ENCODE measurements at regions not wholly inside any gene's neighbourhood (a gene's known extent, or its start where the extent isn't known, plus 50 kb on each side); places are given as distances from the start of the nearest gene placed in this dataset.
"Not testable (repeated sequence)": the region's sequence is repeated elsewhere in the genome, so short reads cannot be mapped to it uniquely, and the experiment has no call there.

- no peak for DNase-seq
These were observed 142.4 kb downstream of the ZFP64 start for GRCh38 chr20:52049001-52049731.

- no peak for DNase-seq
These were observed 143.5 kb downstream of the ZFP64 start for GRCh38 chr20:52047811-52048764.

- DNase-seq, result no peak
These were observed 149.6 kb downstream of the ZFP64 start for GRCh38 chr20:52041966-52042365.

- no peak for DNase-seq
These were observed 151.8 kb downstream of the ZFP64 start for GRCh38 chr20:52039790-52040189.

DNA sequence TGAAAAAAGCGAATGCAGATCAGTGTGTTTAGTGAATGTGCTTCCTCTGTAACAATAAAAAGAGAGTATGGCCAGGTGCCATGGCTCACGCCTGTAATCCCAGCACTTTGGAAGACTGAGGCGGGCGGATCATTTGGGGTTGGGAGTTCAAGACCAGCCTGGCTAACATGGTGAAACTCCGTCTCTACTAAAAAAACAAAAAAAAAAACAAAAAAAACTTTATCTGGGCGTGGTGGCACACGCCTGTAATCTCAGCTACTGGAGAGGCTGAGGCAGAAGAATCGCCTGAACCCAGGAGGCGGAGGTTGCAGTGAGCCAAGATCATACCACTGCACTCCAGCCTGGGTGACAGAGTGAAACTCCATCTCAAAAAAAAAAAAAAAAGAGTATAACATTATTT lies 152.9 kb downstream of the ZFP64 start:
- DNase-seq, result not testable (repeated sequence)

- no peak for DNase-seq
These were observed 154.2 kb downstream of the ZFP64 start for GRCh38 chr20:52037370-52037769.

GRCh38 chr20:52035977-52036376 lies 155.6 kb downstream of the ZFP64 start:
- no peak for DNase-seq

DNA sequence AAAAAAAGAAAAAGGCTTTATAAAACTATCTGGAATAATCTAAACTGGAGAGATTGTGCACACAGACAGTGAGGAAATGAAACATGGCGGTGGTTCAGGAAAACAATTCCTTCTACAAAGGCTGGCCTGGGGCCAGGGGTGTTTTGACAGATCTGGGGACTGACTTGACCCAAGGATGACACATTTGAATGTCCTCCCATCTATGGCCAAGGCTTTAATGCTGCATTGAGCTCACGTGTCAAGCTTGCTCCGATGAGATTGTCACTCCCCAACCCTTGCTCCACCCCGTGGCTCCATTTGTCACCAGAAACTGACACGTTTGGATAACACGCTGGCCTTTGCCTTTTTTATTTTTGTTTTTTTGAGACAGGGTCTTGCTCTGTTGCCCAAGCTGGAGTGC lies 156.1 kb downstream of the ZFP64 start:
- DNase-seq, result no peak

DNA sequence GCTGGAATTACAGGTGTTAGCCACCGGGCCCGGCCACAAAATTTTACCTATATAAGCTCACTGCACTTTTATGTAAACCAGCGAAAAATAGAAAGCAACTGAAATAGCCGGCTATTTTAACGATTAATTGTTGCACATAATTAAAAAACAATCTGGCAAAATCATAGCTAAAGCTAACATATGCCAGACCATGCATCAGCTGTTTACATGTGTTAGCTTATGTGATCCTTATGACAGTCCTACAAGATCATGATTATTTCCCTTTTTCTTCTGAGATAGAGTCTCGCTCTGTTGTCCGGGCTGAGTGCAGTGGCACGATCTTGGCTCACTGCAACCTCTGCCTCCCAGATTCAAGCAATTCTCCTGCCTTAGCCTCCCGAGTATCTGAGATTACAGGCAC lies 157.0 kb downstream of the ZFP64 start:
- DNase-seq, result no peak

DNA sequence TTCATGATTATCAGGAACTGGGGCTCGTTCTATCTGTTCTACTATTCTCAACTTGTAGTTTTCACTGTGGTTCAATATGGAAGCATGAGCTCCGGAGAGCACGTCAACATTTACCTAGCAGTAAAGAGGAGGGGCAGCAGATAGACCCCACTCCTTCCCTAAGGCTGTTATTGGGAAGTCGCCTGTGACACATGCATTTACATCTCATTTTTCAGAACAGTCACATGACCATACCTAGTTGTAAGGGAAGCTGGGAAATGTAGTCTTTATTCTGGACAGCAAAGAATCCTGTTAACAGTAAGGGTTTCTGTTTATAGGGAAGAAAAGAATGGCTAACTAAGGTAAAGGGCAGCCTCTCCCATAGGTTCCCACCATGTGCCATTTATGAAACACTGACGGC lies 158.3 kb downstream of the ZFP64 start:
- no peak for DNase-seq

DNA sequence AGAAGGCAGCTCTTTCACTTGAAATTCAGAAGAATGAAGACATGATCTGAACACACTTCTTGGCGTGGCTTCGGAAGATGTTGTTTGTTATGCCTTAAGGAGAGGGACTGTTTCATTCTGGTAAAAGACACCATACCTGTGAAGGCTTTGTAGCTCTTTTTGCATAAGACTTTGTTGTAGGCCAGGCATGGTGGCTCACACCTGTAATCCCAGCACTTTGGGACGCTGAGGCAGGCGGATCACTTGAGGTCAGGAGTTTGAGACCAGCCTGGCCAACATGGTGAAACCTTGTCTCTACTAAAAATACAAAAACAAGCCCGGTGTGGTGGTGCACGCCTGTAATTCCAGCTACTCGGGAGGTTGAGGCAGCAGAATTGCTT lies 159.3 kb downstream of the ZFP64 start:
- not testable (repeated sequence) for DNase-seq

GRCh38 chr20:52031563-52032303 lies 159.8 kb downstream of the ZFP64 start:
- no peak for DNase-seq

- no peak for DNase-seq
These were observed 160.4 kb downstream of the ZFP64 start for GRCh38 chr20:52031206-52031562.

GRCh38 chr20:52029129-52029528 lies 162.4 kb downstream of the ZFP64 start:
- DNase-seq, result not testable (repeated sequence)

DNA sequence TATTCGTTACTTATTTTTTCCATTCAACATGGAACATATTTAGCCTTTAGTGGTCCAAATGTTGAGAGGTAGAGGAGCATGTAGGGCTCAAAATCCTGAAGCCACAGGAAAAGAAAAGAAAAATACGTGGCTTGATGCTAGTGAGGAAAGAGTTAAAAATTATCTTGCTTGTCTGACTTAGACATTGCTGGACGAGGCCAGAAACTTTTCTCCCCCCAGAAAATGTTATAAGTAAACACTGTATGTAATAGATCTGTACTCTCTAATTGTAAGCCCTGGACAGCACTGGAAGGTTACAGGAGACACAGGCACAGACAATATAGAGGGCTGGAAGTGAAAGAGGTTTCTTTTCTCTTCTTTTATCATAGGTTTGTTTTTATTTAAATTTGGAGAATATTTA lies 165.6 kb downstream of the ZFP64 start:
- DNase-seq, result no peak

- no peak for DNase-seq
These were observed 172.3 kb downstream of the ZFP64 start for GRCh38 chr20:52019313-52019712.

DNA sequence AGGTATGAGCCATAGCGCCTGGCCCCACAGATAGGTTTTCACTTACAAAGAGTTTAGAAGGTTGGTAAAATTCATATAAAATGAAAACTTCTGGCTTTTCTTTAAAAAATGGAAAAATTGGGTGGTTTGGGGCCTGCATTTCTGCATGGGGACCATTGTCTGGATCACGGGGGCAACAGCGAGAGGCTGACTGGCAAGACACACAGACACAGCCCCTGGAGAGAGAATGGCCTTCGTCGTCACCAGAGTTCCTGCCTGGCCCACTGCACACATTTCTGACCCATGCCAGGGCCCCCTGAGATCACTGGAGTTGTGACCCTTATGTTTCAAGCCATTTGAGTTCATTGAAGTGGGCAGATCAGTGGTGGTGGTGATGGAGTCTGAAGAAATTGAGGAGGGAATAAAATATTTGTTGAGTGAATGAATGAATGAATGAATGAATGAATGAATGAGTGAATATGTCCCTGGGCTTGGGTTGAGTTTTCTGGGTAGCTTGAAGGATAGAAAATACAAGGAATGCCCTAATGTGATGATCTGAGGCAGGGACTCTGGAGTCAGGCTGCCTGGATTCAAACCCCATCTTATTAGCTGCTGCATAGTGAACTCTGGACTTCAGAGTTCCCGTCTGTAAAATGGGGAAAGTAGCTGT lies 173.8 kb downstream of the ZFP64 start:
- DNase-seq, result no peak

- DNase-seq, result no peak
These were observed 175.6 kb downstream of the ZFP64 start for GRCh38 chr20:52016022-52016421.

GRCh38 chr20:52015155-52015554 lies 176.4 kb downstream of the ZFP64 start:
- no peak for DNase-seq

GRCh38 chr20:52012079-52012478 lies 179.5 kb downstream of the ZFP64 start:
- DNase-seq, result no peak

- no peak for DNase-seq
These were observed 180.5 kb downstream of the ZFP64 start for GRCh38 chr20:52011093-52011492.

- no peak for DNase-seq
These were observed 181.0 kb downstream of the ZFP64 start for GRCh38 chr20:52010541-52010940.

GRCh38 chr20:52008874-52009273 lies 182.7 kb downstream of the ZFP64 start:
- no peak for DNase-seq

Measured in NCI-H2081 (cell line).